SK-N-SH treated with all-trans-retinoic acid at 6 μM for 48 hours (cell line): ENCODE measurements at regions not wholly inside any gene's neighbourhood (a gene's known extent, or its start where the extent isn't known, plus 50 kb on each side); places are given as distances from the start of the nearest gene placed in this dataset.

Experiments used
- BACH2 ChIP-seq: fragments of 250-450 bp; sonication (Bioruptor Pico); IDR thresholded peaks from 2 replicates; pipeline ENCODE4 v1.9.0; 2021; ENCODE audit warnings: mild to moderate bottlenecking, borderline replicate concordance
- CREB5 ChIP-seq: fragments of 250-450 bp; sonication (Bioruptor Pico); IDR thresholded peaks from 2 replicates; pipeline ENCODE4 v1.5.1; 2020; ENCODE audit warnings: low read depth, mild to moderate bottlenecking, moderate library complexity
- OSR1 ChIP-seq: fragments of 250-450 bp; sonication (Bioruptor Pico); IDR thresholded peaks from 2 replicates; pipeline ENCODE4 v1.8.0; 2022; ENCODE audit warnings: moderate library complexity, mild to moderate bottlenecking, inconsistent platforms
- PATZ1 ChIP-seq: fragments of 250-450 bp; sonication (Bioruptor Pico); IDR thresholded peaks from 2 replicates; pipeline ENCODE4 v1.8.0; 2020; ENCODE audit warnings: mild to moderate bottlenecking, moderate library complexity, borderline replicate concordance
- RARB ChIP-seq: fragments of 250-450 bp; sonication (Bioruptor Pico); IDR thresholded peaks from 2 replicates; pipeline ENCODE4 v1.8.0; 2021; ENCODE audit warnings: mild to moderate bottlenecking, moderate library complexity
- ZC3H10 ChIP-seq: fragments of 250-450 bp; sonication (Bioruptor Pico); IDR thresholded peaks from 2 replicates; pipeline ENCODE4 v1.5.1; 2021; ENCODE audit warnings: mild to moderate bottlenecking, moderate library complexity
- ZFP30 ChIP-seq: fragments of 450-650 bp; formaldehyde crosslinking; IDR thresholded peaks from 2 replicates; pipeline ENCODE4 v1.5.0; 2022; ENCODE audit warnings: mild to moderate bottlenecking, moderate library complexity
- ZNF70 ChIP-seq: fragments of 450-650 bp; formaldehyde crosslinking; IDR thresholded peaks from 2 replicates; pipeline ENCODE4 v1.5.0; 2020; ENCODE audit warnings: mild to moderate bottlenecking, moderate library complexity

- TF ChIP-seq RARB (CRISPR knock-in tag) = no peak
- no peak for TF ChIP-seq PATZ1
- TF ChIP-seq OSR1 (CRISPR knock-in tag) = no peak
- TF ChIP-seq CREB5 (CRISPR knock-in tag) = no peak
- TF ChIP-seq ZFP30 (CRISPR knock-in tag) = no peak
- TF ChIP-seq BACH2 (CRISPR knock-in tag) = no peak
- TF ChIP-seq ZNF70 (CRISPR knock-in tag) = no peak
- TF ChIP-seq ZC3H10 (CRISPR knock-in tag) = no peak
These were observed 66.3 kb upstream of the SSX2IP start for GRCh38 chr1:84756455-84757082.
